CMK (cell line): ENCODE measurements at regions not wholly inside any gene's neighbourhood (a gene's known extent, or its start where the extent isn't known, plus 50 kb on each side); places are given as distances from the start of the nearest gene placed in this dataset.

Source experiments
- DNase-seq: peaks from one replicate; pipeline ENCODE4 v3.0.0-alpha.2; 2010; ENCODE audit warnings: low read depth

DNA sequence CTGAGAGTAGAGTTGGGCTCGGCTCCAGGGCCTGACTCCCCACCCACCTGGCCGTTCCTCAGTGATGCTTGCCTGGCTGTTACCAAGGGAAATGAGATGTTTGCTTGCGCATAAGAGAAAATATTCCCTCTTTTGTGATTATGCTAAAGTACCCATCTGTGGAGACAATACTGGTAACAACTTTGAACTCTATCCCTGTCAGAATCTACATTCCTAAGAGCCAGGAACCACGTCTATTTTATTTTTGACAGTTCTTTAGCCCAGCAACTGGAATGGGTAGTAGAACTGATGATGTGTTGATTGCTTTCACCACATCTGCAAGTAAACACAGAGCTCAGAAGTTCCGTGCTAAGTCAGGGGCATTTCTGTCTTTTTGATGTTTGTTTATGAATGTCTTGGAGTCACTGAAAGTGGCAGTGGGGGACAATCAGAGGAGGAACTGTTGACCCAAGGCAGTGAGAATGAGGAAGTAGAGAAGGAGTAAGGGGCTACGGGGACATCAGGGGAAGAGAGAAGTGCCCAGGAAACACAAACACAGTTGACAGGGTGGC is 348.3 kb upstream of the SOX11 start:
- no peak for DNase-seq

DNA sequence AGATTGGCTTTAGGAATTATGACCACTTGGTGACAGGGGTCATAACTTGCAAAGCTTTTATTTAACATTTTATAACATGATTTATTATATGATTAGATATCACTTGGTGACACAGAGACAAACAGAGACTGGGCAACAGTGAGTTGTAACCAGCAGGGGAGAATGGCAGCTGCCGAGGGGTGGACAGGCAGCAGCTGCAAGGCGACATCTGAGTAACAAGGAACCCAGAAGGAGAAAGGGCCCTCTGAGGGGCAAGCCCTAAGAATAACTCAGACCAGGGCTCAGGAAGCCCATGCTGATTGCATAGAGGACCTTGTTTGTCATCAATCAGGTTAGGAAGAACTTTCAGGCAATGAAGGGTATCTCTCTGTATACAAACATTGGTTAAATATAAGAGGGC is 339.9 kb upstream of the SOX11 start:
- no peak for DNase-seq

DNA sequence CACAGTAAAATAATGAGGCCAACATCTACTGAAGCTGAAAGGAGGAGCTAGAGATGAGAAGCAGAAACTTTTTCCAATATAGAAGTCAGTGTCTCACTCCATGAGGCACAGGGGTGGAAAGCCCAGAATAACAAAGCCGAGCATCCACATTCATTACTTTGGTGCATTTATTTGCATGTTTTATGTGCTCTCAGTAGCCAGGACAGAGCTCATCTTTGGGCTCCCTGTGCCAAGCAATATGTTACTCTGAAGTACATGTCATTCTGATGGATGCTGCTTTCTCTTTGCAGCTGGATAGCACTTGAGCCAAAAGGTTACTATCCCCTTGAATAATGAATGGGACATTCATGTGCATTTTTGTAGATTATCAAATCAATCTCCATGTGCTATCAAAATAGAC is 338.6 kb upstream of the SOX11 start:
- DNase-seq, result no peak

DNA sequence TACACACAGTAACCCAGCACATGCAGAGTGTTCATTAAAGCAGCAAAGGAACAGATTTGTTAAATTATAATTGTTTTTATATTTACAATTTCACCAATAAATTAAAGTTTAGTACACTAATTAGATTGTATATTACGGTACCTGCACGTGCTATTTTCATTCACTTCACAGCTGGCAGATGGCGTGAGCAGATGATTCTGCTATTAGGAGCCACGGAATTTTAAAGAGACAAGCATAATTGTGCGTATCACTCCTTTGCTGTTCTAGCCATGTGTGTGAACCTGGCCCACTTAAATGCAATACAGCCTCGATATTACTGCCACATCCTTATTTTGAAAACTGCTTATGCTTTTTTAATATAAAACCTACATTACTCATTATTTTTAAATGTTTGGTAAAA is 332.8 kb upstream of the SOX11 start:
- DNase-seq, result no peak

DNA sequence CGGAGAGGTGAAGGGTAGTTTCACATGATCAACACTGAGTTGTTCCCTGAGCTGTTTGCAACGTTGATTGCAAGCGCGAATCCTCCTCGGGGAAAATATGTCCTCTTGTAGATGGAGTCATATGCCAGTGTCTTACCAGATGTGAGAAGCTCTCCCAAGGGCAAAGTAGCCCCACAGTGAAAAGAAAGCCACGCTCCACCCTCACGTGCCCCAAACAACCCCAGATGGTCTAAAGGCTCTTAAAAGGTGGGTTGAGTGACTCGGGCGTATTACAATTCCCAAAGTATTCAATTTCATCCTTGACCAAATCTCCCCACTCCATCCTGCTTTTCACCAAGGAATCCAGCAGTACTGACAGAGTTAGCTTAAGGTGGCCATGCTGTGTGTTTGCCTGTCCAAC is 332.1 kb upstream of the SOX11 start:
- no peak for DNase-seq

DNA sequence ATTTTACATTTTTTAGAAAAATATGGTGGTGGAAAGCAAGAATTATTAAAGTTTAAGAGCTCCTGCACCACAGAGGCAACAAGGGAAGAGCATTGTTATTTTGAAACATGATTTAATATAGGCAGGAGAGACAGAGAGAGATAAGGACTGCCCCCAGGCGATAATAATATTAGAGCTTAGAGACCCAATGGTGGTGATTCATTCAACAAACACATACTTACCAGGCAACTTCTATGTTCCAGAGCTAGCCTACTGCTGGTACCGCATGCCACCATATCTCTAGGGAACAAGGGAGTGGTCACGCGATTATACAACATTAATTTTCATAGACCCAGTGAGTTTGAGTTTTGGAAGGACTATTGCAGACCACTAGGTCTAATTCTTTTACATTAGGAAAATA is 327.8 kb upstream of the SOX11 start:
- DNase-seq, result no peak

DNA sequence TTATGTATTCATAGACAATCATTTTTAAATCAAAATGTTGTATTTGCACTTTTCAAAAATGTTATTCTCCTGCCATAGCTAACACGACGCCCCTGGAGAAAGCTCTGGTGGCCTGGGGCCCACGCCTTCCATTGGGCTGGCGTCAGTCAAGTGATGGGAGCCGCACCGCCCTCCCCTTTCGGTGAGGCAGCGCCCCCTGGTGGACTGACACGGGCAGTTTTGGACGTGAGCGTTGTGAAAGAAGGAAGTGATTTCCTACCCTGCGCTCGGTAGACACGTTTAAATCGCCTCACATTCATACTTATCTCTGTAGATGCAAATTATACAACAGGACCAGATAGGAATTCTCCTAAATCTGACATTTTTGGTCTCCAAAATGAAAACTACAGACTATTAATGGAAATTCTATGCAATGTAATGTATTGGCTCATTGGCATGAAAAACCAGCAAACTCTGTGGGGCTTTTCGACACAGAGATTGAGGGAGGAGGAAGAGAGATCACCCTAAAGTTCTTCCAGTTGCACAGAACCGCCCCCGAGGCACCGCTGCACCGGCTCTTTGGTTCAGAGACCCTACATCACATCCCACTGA is 326.2 kb upstream of the SOX11 start:
- peak; percentile 49 for DNase-seq

DNA sequence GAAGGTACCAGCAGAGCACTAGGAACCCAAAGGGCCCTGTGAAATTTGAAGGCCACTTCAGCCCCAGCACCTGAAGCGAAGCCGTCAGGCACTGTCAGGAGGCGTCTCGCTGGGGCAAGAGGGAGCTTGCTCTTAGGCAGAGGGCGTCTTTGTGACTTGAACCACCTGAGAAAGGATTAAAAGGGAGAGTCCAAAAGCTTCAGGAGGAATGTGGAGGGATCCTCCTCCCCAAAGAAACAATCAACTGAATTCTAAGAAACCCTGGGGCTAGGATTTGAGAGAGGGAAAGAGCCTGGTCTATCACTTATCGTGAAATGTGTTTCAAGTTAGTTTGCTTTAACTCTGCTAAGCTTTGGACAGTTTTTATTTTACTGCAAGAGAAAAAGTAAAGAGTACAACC is 324.9 kb upstream of the SOX11 start:
- no peak for DNase-seq

DNA sequence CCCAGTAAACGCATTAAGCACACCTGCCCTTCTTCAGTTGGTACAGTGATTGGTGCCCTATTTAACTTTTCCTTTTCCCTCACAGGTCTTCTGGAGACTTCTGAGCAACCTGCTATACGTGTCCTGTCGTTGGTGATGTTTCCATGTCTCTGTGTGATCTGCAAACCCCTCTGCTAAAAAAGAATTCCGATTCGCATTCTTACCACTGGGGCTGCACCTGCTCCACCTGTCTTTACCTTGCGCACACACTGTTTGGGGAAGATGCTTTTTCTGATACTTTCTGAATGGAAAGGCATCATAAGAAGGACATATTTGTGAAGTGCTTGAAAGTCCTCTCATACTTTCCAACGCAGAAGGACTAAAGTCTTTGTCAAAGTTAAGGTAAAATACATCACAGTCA is 323.9 kb upstream of the SOX11 start:
- DNase-seq, result no peak

DNA sequence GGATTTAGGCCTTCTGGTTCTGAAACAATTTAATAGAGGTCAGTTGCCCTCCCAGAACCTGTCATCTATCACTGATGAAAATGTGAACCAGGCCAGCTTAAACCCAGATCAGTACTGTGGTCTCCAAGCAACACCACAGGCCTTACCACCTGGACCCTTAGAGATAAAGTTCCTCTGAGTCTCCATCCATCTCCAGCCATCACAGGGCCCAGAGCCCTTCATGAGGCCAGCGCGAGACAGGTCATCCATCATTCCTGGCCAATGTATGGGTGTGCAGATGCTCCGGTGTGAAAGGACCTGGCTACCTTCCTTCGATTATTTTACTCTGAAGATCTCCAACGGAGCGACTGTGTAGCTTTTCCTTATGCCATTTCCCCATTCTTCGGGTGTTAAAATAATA is 322.7 kb upstream of the SOX11 start:
- DNase-seq, result no peak

DNA sequence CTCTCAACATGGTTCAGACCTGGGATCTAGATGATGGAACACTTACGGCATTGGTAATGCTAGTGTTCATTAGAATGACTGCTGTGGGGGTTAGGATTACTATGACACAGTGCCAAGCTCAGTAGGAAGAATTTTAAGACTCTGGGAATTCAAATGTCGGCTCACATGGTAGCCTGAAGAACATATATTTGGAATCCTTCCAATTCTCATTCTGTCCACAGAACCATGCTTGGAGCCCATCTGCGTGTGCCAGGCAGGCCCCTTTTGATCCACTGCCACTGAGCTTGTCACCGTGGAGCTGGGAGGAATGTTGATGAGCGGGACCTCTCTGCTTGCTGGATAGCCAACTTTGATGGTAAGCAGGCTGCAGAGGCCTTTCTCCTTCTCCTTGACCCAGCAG is 322.0 kb upstream of the SOX11 start:
- no peak for DNase-seq

DNA sequence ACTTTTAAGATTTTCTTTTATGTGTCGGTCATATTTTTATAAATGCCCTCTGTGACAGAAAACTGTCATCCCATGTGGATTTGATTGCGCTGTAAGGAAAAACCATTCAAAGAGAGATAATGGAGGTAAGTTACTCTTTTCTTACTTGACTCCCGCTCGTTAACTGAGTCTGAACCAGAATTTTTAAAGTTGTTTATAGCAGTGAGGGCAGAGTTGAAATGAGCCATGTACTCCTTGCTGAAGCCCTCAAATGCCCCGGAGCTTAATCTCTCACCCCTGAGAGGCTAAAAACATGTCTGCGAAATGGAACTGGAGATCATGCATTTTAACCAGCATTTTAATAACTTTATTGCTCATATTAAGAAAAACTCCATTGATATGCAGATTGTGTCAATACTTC is 320.0 kb upstream of the SOX11 start:
- no peak for DNase-seq

DNA sequence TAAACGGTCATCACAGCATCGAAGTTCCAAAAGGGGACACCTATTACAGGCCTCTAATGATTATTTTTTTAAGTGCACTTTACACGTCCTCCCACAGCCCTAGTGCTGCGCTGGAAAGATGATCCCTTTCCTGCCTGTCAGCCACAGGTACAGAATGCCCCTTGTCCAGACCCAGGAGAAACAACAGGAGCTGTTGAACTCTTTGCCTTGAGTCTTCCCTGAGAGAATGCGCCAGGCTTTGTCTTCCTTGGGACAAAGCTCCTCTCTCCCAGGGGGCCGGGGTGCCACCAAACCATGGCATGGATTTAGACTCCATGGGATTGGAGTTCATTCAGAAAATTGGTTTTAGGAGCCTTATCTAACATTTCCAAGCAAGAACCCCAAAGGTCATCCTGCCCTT is 319.0 kb upstream of the SOX11 start:
- no peak for DNase-seq

DNA sequence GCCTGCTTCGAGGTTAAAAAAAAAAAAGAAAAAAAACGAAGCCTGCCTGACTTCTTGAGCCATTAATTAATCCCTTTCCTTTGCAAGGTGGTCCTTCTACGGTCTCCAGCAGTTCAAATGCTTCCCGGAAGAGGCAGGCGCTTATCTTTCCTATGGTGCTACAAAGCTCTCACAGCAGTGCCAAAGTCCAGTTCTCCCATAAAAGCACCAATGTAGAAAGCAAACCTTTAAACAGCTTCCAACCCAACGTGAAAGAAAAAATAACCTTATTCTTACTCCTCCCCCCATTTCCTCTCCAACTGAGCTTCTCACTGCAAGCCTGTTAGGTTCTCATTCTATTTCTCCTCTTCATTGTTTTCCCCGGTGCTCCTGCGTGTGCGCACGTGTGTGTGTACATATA is 317.4 kb upstream of the SOX11 start:
- DNase-seq, result no peak

DNA sequence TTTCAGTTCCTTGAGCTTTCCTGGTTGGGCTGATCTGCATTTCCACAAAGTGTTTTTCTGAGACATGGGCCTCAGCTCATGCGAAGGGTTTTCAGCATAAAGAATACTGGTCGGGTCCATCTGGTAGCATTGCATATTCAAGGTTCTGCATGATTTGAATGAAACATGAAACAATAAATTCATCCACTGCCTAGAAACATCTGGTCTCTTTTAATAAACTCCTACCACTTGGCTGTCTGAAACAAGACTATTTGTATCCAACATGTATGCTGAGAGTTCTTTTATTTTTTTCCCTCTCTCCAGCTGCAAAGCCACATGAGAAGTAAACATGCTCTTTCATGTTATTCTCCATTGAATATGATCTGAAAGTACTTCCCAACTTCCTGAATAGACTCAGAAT is 314.9 kb upstream of the SOX11 start:
- DNase-seq, result no peak

DNA sequence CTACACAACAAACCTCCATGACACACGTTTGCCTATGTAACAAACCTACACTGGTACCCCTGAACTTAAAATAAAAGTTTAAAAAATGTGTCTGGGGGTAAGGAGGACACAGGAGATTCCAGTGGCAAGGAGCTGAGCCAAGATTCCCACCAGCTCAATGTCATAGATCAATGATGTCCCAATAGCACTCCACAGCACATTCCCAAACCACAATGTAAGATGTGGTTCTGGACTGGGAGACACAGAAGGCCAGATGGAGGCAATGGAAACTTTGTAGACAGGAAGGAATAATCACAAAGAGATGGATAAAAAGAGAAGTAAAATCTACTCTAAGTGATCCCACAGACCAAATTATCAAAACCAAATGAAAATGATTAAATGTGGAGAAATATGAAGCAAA is 312.4 kb upstream of the SOX11 start:
- no peak for DNase-seq

DNA sequence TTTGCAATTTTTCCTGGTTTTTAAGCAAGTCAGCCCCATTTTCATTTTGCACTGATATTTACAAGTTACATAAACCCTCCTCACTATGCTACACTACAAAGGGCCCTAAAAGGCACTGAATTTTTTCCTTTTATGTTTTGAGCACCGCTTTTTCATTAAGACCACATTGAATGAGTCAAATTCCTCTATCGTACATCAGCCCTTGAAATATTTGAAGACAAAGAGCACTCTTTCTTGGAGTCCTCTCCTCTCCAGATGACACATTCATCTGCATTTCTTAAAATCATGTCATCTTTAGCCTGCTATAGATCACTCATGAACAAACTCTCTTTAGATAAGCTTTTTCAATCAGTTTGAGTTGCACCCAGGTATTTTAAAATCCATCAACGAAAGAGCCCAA is 306.6 kb upstream of the SOX11 start:
- no peak for DNase-seq

DNA sequence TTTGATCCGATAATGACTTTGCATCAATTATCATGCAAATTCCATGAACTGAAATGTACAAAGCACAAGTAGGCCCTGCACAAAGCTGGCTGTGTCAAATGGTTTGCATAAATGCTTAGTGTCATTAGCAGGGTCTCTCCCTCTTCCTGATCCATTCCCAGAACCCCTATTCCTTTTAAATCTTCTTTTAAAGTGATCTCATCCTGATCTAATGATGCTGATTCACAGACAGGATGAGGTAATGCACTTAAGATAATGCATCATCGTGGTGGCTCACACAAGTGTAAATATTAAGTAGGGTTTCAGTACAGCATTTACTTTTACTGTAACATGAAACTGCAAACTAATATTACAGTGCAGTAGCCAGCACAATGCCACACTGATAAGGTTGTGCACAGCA is 304.8 kb upstream of the SOX11 start:
- DNase-seq, result no peak

DNA sequence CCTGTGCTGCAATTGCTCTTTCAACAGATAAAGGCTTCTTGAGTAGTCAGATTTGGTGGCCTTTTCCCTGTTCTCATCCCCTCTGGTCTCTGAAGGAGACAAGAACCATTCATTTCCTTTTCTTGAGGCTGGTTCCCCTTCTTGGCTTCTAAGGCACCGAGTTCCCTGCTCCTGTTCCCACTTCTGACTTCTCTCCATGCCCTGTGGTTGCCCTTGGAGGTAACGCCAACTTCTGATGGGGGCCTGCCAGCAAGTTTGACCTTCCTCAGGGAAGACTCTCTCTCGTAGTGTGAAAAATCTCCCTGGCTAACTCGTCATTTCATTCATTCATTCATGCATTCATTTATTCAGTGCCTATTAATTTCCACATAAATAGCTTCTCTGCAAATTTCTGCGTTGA is 302.4 kb upstream of the SOX11 start:
- no peak for DNase-seq

DNA sequence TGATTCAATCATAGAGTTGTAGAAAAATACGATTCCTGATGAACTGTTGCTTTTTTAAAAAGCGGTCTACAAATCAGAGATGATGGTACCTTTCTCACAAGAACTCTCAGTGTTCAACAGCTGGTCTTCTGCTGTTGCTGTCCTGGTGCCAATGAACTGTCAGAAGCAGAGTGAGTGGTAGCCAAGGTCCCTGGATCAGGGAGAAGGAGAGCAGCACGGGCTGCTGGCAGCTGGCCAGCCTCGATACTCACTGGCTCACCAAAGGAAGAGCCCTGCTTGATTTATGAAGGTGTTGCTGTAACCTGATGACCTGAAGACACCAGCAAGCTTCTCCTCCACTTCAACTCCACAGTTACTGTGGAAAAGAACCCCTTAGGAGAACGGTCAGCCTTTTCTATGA is 300.8 kb upstream of the SOX11 start:
- DNase-seq, result no peak

DNA sequence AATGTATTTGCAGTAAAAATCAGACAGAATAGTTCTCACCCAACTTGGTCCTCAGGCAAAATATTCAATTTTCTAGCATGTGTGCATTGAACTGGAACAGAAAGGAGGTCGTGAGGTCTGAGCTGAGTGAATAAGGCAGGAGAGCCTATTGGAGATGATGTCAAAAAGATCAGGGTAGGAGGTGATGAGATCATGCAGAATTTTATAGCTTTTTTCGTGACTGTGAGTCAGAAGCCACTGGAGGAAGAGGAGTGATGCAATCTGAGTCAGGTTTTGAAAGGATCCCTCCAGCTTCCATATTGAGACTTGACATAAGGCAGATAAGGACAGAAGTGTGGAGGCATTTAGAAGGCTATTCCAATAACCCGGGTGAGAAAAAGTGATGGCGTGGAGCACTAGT is 299.5 kb upstream of the SOX11 start:
- no peak for DNase-seq

DNA sequence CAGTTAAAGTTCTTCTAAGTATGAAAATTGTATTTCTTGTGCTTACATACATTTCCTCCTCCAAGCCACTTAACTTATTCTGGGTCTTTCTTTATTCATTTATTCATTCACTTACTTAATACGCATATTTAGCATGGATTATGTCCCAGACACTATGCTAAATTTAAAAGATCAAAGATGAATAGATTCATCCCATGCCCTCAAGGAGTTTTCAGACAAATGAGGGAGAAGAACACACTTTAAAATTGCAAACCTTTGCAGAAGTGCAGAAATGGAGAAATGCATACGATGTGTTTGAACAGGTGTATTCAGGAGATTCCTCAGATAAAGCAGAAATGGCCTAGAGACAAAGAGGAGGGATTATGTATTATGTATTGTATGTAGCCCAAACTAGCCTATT is 298.7 kb upstream of the SOX11 start:
- DNase-seq, result no peak

DNA sequence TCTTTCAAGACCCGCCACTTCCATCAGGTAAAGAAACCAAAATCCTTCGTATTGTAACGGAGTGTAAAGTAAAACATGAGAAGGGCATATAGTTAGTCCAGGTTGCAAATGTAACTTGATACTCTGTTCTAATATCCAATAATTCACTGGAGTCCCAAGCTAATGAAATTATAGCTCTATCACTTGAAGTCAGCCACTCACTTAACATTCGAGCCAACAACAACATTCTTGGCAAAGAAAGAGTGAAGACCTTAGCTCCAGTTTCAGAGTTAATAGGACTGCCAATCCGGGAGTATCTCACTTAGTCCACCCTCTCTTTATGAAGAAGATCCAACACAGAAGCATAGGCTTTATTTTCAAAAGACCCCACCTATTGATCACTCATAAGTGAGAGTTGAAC is 298.0 kb upstream of the SOX11 start:
- no peak for DNase-seq

DNA sequence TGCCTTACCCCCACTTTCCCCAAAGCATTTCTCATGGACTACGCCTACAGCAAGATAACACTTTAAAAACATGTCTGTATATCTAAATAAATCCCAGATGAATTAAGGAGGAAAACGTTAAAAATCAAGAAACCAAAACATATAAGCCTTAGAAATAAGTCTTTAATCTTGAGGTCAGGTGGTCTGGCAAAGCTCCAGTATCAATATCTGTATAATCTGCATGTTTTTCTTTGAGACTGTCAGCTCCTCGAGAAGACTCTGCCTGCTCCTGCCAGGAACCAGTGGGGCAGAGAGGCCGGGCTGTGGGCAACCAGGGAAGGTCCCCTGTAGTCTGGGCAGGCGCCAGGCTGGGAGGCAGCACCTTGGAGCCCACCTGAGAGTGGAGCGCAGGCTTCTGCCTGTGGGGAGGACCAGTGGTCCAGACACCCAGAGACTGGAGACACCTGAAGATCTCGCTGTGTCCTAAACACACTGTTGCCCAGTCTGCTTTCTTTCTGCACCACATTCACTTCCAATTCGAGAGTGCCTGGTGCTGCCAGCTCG is 291.0 kb upstream of the SOX11 start:
- no peak for DNase-seq

DNA sequence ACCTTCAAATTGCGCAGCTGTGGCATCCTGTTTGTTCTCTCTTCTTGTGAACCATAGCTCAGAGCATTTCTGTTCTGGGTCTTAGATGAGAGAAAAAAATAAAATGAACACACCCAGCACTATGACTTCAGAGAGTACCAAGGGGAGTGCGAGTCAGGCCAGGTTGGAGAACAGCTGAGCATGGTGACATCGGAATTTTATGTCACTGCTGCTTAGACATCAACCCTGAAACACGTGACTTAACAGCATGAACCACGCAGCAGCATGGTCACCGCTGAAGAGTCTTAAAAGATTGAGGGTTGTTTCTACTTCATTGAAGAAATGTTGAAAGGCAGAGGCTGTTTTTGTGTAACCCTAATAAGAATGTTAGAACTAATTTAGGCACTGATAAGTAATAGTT is 288.8 kb upstream of the SOX11 start:
- no peak for DNase-seq
